Keratinocyte (primary cell): ENCODE measurements at regions not wholly inside any gene's neighbourhood (a gene's known extent, or its start where the extent isn't known, plus 50 kb on each side); places are given as distances from the start of the nearest gene placed in this dataset.

Experiments used
- EZH2 ChIP-seq: IDR thresholded peaks from one replicate; pipeline ENCODE4 v1.6.1; 2012; ENCODE audit warnings: inconsistent platforms, mild to moderate bottlenecking, low read length, moderate library complexity
- TF ChIP-seq, protein P1 (sequence below), 3 experiments: IDR thresholded peaks in 1 of 3; conservative IDR thresholded peaks in 1 of 3; optimal IDR thresholded peaks in 1 of 3; 2 replicates in 2 of 3; 3 replicates in 1 of 3; pipeline versions ENCODE3 to v1.5.1; 2011; ENCODE audit warnings: low read length in 3 of 3, mild to moderate bottlenecking in 3 of 3, moderate library complexity in 2 of 3, control low read depth in 1 of 3, inconsistent platforms in 1 of 3; ENCODE audit not compliant: insufficient read depth in 2 of 3; ENCODE audit errors: extremely low read depth in 1 of 3

- TF ChIP-seq, protein P1, sequence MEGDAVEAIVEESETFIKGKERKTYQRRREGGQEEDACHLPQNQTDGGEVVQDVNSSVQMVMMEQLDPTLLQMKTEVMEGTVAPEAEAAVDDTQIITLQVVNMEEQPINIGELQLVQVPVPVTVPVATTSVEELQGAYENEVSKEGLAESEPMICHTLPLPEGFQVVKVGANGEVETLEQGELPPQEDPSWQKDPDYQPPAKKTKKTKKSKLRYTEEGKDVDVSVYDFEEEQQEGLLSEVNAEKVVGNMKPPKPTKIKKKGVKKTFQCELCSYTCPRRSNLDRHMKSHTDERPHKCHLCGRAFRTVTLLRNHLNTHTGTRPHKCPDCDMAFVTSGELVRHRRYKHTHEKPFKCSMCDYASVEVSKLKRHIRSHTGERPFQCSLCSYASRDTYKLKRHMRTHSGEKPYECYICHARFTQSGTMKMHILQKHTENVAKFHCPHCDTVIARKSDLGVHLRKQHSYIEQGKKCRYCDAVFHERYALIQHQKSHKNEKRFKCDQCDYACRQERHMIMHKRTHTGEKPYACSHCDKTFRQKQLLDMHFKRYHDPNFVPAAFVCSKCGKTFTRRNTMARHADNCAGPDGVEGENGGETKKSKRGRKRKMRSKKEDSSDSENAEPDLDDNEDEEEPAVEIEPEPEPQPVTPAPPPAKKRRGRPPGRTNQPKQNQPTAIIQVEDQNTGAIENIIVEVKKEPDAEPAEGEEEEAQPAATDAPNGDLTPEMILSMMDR (optimal IDR thresholded peaks at IDR 0.05 in 1 of 3, IDR thresholded peaks at IDR 0.05 in 1 of 3, conservative IDR thresholded peaks at IDR 0.05 in 1 of 3; ENCODE audit: extremely low read depth in 1 of 3, insufficient read depth in 2 of 3, low read length in 3 of 3): no peak
- no peak for TF ChIP-seq EZH2
These were observed 480.5 kb downstream of the EPM2A start for GRCh38 chr6:145254649-145255401.
